HG02938 (cell line): ENCODE measurements at regions not wholly inside any gene's neighbourhood (a gene's known extent, or its start where the extent isn't known, plus 50 kb on each side); places are given as distances from the start of the nearest gene placed in this dataset.

Experiments used
- ATAC-seq: cut with Tn5 transposase; IDR thresholded peaks from one replicate; pipeline ENCODE4 v1.9.1; 2021; ENCODE audit warnings: mild to moderate bottlenecking, moderate library complexity; ENCODE audit not compliant: unreplicated experiment

DNA sequence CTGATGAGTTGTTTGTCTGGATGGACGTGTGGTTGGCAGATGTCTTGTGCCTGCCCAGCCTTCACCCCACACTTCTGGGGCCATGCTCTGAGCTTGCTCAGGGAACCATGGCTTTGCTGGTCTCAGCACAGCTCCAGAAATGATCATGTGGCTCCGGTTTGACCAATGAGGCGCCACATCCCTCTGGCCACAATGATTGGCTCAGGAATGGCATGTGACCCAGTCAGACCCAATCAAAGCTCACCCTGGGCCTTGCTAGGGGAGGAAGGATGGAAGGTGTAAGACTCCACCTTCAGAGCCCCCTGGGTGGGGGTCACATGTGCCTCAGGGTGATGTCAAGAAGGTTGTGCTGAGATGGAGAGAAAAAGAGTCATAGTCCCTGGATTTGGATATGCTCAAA is 281.6 kb upstream of the SULF2 start:
- no peak for ATAC-seq

DNA sequence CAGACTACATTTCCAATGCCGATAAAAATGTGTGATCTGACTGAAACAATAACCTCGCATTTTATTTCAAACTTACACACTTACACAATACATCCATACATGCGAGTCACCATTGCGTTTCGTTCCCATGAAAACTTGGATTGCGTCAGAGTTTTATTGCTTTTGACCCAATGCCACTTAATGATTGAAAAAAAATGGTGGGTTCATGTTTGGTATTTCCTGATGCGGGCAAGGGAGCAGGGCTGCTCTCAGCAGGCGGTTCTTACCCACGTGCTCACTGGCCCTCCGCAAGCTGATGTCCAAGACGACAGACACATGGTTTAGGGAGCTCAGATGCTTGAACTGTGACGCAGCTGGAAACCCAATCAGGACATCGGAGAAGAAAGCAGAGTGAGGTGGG is 281.0 kb upstream of the SULF2 start:
- no peak for ATAC-seq

DNA sequence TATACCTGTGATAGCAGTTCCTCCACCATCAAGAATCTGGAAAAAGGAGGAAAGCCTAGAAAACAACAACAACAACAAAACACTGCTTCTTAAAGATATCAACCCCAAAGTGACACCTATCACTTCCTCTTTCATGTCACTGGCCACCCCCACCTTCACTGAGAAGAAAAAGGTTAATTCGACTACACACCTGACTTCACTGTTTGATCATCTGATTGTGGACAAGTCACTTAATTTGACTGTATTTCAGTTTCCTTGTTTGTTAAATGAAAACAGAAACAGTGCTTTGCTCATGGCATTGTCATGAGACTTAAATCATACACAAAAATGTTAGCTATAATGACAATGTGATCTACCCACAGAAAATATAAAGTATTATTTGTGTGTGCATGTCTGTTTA is 280.6 kb upstream of the SULF2 start:
- ATAC-seq = no peak

- no peak for ATAC-seq
Observed at GRCh38 chr20:48064929-48065328, 279.6 kb upstream of the SULF2 start.

GRCh38 chr20:48060841-48061720 is 275.8 kb upstream of the SULF2 start:
- no peak for ATAC-seq

DNA sequence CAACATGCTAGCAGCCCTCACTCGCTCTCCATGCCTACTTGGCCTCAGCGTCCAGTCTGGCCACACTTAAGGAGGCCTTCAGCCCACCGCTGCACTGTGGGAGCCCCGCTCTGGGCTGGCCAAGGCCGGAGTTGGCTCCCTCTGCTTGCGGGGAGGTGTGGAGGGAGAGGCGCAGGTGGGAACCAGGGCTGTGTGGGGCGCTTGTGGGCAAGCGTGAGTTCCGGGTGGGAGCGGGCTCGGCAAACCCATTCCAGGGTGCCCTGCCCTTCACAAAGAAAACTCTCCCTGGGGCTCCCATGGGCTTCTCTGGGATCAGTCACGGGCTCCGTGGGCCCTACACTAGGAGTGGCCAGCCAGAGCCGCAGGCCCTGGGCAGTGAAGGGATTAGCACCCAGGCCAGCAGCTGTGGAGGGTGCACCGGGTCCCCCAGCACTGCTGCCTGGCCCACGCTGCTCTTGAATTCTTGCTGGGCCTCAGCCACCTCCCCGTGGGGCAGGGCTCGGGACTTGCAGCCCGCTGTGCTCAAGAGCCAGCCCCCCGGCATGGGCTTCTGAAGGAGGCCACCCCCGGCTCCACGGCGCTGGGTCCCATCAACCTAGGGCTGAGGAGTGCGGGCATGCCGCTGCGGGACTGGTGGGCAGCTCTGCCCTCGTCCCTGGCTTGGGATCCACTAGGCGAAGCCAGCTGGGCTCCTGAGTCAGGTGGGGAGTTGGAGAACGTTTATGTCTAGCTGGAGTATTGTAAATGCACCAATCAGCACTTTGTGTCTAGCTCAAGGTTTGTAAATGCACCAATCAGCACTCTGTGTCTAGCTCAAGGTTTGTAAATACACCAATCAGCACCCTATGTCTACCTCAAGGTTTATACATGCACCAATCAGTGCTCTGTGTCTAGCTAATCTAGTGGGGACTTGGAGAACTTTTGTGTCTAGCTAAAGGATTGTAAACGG is 273.6 kb upstream of the SULF2 start:
- ATAC-seq = no peak

DNA sequence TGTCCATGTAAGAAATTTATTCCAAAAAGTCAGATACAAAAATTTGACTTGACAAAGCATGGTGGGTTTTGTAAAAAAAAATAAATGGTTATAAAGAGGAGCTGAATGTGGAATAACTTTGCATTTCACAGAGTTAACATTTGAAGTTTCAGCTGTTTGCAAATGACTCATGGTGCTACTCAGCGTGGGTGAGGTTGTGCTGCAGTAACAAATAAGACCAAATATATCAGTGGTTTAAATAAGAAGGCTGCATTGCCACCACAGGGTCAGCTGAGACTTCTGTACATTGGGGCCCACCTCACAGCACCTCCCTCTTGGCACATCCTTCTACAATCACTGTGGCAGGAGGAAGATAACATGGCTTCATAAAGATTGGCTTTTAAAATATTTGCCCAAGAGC is 272.5 kb upstream of the SULF2 start:
- no peak for ATAC-seq

DNA sequence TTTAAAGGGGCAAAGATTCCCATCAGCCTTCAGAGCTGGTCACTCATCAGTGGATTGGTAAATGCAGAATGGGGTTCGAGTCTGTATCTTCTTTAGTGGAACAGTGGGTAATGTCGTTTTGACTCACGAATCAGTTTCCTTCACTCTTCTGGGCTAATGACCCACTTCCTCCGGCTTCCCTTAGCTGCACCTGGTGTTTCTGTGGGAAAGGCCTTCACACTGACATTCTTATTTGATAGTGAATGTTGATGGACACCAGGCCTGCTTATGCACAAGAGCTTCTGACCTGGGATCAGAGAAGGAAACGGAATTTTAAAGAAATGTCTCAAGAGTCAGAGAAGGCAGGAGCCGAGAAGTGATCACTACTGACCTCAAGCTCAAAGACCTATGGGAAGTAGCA is 272.0 kb upstream of the SULF2 start:
- ATAC-seq = no peak

GRCh38 chr20:48056218-48056617 is 270.9 kb upstream of the SULF2 start:
- ATAC-seq = no peak

- ATAC-seq = no peak
Observed at GRCh38 chr20:48054051-48054450, 268.8 kb upstream of the SULF2 start.

- no peak for ATAC-seq
Observed at GRCh38 chr20:48052475-48052835, 267.2 kb upstream of the SULF2 start.

GRCh38 chr20:48051794-48052474 is 266.7 kb upstream of the SULF2 start:
- no peak for ATAC-seq

DNA sequence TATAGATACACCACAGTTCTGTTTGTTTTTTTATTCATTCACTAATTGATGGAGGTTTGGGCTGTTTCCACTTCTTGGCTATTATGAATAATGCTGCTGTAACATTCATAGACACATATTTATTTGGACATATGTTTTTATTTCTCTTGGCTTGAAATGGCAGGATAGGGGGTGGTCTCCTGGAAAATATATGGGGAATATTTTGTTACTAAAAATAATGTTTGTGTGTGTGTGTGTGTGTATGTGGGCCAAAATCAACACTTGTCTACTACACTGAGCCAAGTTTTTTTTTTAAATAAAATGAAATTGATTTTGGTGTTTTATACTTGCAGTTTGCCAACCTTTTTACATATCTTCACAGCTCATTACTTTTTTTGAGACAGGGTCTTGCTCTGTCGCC is 264.4 kb upstream of the SULF2 start:
- no peak for ATAC-seq

- ATAC-seq = no peak
Observed at GRCh38 chr20:48049171-48049570, 263.9 kb upstream of the SULF2 start.

DNA sequence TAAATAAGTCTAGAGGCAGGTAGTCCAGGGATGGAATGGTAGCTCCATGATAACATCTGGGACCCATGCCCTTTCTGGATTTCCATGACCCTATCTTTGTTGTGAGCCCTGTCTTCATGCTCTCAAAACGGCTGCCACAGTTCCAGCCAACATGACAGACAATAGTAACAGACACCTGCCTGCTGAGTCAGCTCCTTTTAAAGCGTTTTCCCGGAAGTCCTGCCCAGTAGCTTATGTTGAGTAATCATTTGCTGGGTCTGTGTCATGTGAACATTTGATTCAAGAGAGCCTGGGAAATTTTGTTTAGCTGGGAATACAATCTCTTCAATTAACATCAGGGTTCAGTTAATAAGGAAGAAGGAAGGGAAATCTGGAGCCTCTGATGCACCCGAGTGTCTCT is 262.2 kb upstream of the SULF2 start:
- no peak for ATAC-seq

DNA sequence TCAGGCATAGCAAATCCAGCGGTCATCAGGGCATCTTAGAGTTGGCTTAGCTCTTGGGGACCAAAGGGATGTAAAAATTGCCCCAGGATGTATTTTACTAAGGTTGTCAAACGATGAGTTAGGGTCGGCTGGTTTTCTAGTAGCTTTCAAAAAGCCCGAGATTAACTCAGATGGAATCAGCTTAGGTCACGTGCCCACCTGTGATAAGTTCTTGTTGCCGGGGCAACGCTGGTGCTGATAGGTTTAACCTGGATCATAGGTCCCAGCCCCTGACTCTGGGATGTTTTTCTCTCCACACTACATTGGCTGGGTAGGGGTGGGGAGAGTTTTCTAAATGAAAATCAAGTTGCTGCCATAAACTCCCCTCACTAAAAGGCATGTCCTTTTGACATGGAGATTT is 257.3 kb upstream of the SULF2 start:
- no peak for ATAC-seq

DNA sequence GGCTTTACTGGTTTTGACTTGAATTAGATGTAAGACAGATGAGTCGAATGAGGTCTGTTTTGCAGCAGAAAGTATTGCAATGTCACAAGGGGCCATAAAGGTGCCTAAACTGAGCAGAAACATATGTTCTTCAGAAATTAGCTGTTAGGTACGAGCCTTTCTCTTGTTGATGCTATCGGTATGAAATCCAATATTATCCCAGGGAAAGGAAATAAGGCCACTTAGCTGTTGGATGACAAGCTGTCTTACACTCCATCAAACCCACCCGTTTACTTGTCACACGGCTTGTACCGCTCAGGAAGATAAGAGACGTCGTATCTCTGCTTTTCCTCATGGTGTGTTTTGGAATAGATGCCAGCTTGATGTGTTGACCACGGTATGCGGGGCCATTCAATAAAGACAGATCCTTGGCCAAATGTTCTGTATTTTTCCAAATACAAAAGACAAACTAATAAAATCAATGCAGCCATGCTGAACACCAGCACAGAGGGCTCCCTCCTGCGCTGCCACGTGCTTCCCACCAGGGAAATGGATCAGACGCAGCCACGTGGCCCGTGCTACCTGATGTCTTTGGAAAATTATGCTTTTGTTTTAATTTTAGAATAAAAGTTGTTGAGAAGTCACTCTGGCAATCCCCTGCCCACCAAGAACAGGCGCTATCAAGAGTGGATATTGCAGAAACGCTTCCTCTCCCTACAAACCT is 255.9 kb upstream of the SULF2 start:
- no peak for ATAC-seq

GRCh38 chr20:48040491-48040890 is 255.2 kb upstream of the SULF2 start:
- no peak for ATAC-seq

GRCh38 chr20:48040051-48040450 is 254.8 kb upstream of the SULF2 start:
- no peak for ATAC-seq

- no peak for ATAC-seq
Observed at GRCh38 chr20:48039514-48039913, 254.2 kb upstream of the SULF2 start.

DNA sequence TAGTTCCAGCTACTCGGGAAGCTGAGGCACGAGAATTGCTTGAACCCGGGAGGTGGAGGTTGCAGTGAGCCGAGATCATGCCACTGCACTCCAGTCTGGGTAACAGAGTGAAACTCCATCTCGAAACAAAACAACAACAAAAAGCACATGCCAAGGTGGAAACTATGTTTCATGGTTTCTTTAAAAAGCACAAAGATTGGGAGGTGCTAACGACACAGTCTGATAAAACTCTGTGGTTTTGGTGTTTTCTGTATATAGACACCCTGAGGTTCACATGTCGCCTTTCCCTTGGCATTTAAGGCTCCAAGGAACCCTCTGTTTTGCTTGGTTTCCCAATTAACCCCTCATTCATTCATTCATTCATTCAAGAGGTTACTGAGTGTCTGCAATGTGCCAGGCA is 253.4 kb upstream of the SULF2 start:
- ATAC-seq = no peak
